MM.1S (cell line): ENCODE measurements at regions not wholly inside any gene's neighbourhood (a gene's known extent, or its start where the extent isn't known, plus 50 kb on each side); places are given as distances from the start of the nearest gene placed in this dataset.
"Not testable (repeated sequence)": the region's sequence is repeated elsewhere in the genome, so short reads cannot be mapped to it uniquely, and the experiment has no call there.

Experiments used
- DNase-seq: peaks from one replicate; pipeline ENCODE4 v3.0.0-alpha.2; 2015
- H2AFZ ChIP-seq: fragments of 300-600 bp; sonication (generic); 2 replicates; pipeline ENCODE4 v1.6.0; 2016; ENCODE audit warnings: antibody characterized with exemption, low read length
- H3F3A ChIP-seq: fragments of 300-600 bp; sonication (generic); 2 replicates; pipeline ENCODE4 v1.6.1; 2016; ENCODE audit warnings: mild to moderate bottlenecking, antibody characterized with exemption, low read length, moderate library complexity, mixed read lengths; ENCODE audit not compliant: insufficient read depth
- H3K27ac ChIP-seq: fragments of 300-600 bp; sonication (generic); 2 replicates; pipeline ENCODE4 v1.5.1; 2016; ENCODE audit warnings: mild to moderate bottlenecking, low read length
- H3K27me3 ChIP-seq: fragments of 300-600 bp; sonication (generic); replicated peaks from 2 replicates; pipeline ENCODE4 v1.6.0; 2016; ENCODE audit warnings: low read length; ENCODE audit not compliant: insufficient read depth
- H3K36me3 ChIP-seq: fragments of 300-600 bp; sonication (generic); replicated peaks from 2 replicates; pipeline ENCODE4 v1.6.1; 2016; ENCODE audit warnings: mild to moderate bottlenecking, low read length, mixed read lengths; ENCODE audit not compliant: insufficient read depth
- H3K4me1 ChIP-seq: fragments of 300-600 bp; sonication (generic); 2 replicates; pipeline ENCODE4 v1.6.1; 2016; ENCODE audit warnings: low read length, mixed read lengths
- H3K4me2 ChIP-seq: fragments of 300-600 bp; sonication (generic); 2 replicates; pipeline ENCODE4 v1.6.0; 2016; ENCODE audit warnings: low read depth, low read length
- H3K4me3 ChIP-seq: fragments of 300-600 bp; sonication (generic); 2 replicates; pipeline ENCODE4 v1.5.1; 2016; ENCODE audit warnings: low read length, mixed read lengths
- H3K79me2 ChIP-seq: fragments of 300-600 bp; sonication (generic); 2 replicates; pipeline ENCODE4 v1.6.1; 2016; ENCODE audit warnings: mixed run types, low read length, mixed read lengths
- H3K9ac ChIP-seq: fragments of 300-600 bp; sonication (generic); 2 replicates; pipeline ENCODE4 v1.6.1; 2016; ENCODE audit warnings: low read length, mixed read lengths
- H3K9me2 ChIP-seq: fragments of 300-600 bp; sonication (generic); replicated peaks from 2 replicates; pipeline ENCODE4 v1.6.1; 2016; ENCODE audit warnings: mild to moderate bottlenecking, low read length, mixed read lengths; ENCODE audit not compliant: insufficient read depth
- H3K9me3 ChIP-seq: fragments of 300-600 bp; sonication (generic); replicated peaks from 2 replicates; pipeline ENCODE4 v1.6.1; 2016; ENCODE audit warnings: mild to moderate bottlenecking, low read length, mixed read lengths; ENCODE audit not compliant: insufficient read depth
- H4K20me1 ChIP-seq: fragments of 300-600 bp; sonication (generic); 2 replicates; pipeline ENCODE4 v1.6.1; 2016; ENCODE audit warnings: mild to moderate bottlenecking, low read length, moderate library complexity, mixed read lengths; ENCODE audit not compliant: insufficient read depth
- EZH2 ChIP-seq: fragments of 300-600 bp; sonication (generic); optimal IDR thresholded peaks from 2 replicates; pipeline ENCODE3; 2017; ENCODE audit warnings: low read depth, mild to moderate bottlenecking, antibody characterized with exemption, low read length, mixed read lengths
- EZH2phosphoT487 ChIP-seq: fragments of 300-600 bp; sonication (generic); IDR thresholded peaks from 2 replicates; pipeline ENCODE4 v1.6.1; 2018; ENCODE audit warnings: antibody characterized with exemption, low read length
- TF ChIP-seq, protein P1 (sequence below): fragments of 300-600 bp; sonication (generic); IDR thresholded peaks from 2 replicates; pipeline ENCODE4 v1.5.1; 2016; ENCODE audit warnings: antibody characterized with exemption, low read length, mixed read lengths

DNA sequence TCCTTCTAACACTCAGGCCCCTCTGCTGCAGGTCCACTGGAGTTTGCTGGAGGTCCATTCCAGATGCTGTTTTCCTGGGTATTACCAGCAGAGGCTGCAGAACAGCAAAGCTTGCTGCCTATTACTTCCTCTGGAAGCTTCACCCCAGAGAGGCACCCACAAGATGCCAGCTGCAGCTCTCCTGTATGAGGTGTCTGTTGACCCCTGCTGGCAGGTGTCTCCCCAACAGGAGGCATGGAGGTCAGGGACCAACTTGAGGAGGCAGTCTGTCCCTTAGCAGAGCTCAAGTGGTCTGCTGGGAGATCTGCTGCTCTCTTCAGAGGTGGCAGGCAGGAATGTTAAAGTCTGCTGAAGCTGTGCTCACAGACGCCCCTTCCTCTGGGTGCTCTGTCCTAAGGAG, 204.8 kb downstream of the FCRL5 start:
- no peak for TF ChIP-seq EZH2phosphoT487
- no peak for TF ChIP-seq EZH2
- TF ChIP-seq, protein P1, sequence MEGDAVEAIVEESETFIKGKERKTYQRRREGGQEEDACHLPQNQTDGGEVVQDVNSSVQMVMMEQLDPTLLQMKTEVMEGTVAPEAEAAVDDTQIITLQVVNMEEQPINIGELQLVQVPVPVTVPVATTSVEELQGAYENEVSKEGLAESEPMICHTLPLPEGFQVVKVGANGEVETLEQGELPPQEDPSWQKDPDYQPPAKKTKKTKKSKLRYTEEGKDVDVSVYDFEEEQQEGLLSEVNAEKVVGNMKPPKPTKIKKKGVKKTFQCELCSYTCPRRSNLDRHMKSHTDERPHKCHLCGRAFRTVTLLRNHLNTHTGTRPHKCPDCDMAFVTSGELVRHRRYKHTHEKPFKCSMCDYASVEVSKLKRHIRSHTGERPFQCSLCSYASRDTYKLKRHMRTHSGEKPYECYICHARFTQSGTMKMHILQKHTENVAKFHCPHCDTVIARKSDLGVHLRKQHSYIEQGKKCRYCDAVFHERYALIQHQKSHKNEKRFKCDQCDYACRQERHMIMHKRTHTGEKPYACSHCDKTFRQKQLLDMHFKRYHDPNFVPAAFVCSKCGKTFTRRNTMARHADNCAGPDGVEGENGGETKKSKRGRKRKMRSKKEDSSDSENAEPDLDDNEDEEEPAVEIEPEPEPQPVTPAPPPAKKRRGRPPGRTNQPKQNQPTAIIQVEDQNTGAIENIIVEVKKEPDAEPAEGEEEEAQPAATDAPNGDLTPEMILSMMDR = 0 out of 2 replicates have a peak, but pooled peaks have one; percentile 13
- H2AFZ ChIP-seq = no peak overlapping the region
- H3K4me3 ChIP-seq = no peak overlapping the region
- no peaks in the 10 kb centered on the region for H4K20me1 ChIP-seq
- no peaks in the 10 kb centered on the region for H3K9me2 ChIP-seq
- no peak overlapping the region for H3K27ac ChIP-seq
- no peaks in the 10 kb centered on the region for H3K4me1 ChIP-seq
- no peaks in the 10 kb centered on the region for H3K9me3 ChIP-seq
- no peak overlapping the region for H3K4me2 ChIP-seq
- H3K79me2 ChIP-seq = no peaks in the 10 kb centered on the region
- H3K27me3 ChIP-seq = no peaks in the 10 kb centered on the region
- no peaks in the 10 kb centered on the region for H3K36me3 ChIP-seq
- no peaks in the 10 kb centered on the region for H3F3A ChIP-seq
- H3K9ac ChIP-seq = no peak overlapping the region
- no peak for DNase-seq

DNA sequence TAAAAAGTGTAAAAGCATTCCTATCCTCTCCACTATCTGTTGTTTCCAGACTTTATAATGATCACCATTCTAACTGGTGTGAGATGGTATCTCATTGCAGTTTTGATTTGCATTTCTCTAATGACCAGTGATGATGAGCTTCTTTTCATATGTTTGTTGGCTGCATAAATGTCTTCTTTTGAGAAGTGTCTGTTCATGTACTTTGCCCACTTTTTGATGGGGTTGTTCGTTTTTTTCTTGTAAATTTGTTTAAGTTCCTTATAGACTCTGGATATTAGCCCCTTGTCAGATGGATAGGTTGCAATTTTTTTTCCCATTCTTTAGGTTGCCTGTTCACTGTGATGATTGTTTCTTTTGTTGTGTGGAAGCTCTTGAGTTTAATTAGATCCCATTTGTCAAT, 199.6 kb upstream of the ETV3 start:
- DNase-seq, H3K36me3 ChIP-seq, H3K9me2 ChIP-seq, H3K4me2 ChIP-seq, H3K79me2 ChIP-seq, H4K20me1 ChIP-seq, H3K27ac ChIP-seq, H3K4me3 ChIP-seq, H3K9me3 ChIP-seq, H3K4me1 ChIP-seq, H3K27me3 ChIP-seq, H3K9ac ChIP-seq, H3F3A ChIP-seq, H2AFZ ChIP-seq: not testable (repeated sequence)

DNA sequence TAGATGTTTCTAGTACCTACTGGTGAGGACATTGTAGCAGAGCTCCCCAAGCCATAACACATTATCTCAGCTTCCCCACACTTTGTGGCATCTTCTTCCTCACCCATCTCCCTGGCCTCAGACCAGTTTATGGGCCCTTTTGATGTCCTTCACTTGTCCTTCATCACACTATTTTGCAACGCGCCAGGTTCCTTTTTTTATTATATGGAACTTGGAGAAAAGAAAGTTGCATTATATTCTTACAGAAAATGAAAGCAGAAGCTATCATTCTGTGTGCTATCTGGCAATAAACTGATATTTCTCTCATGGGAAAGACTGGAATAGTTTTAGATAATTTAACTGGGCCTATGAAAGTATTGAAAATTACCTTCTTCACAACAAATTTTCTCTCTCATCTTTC, 196.9 kb upstream of the ETV3 start:
- H3K4me1 ChIP-seq = no peaks in the 10 kb centered on the region
- no peak overlapping the region for H3K4me2 ChIP-seq
- no peaks in the 10 kb centered on the region for H3F3A ChIP-seq
- H2AFZ ChIP-seq = no peak overlapping the region
- no peaks in the 10 kb centered on the region for H3K36me3 ChIP-seq
- H3K4me3 ChIP-seq = no peak overlapping the region
- no peaks in the 10 kb centered on the region for H3K9me3 ChIP-seq
- no peak for DNase-seq
- no peak overlapping the region for H3K27ac ChIP-seq
- no peak overlapping the region for H3K9ac ChIP-seq
- TF ChIP-seq, protein P1 = no peak
- TF ChIP-seq EZH2phosphoT487 (no peak), EZH2 (no peak)
- H3K79me2 ChIP-seq = no peaks in the 10 kb centered on the region
- no peaks in the 10 kb centered on the region for H3K27me3 ChIP-seq
- H3K9me2 ChIP-seq = no peaks in the 10 kb centered on the region
- H4K20me1 ChIP-seq = no peaks in the 10 kb centered on the region

DNA sequence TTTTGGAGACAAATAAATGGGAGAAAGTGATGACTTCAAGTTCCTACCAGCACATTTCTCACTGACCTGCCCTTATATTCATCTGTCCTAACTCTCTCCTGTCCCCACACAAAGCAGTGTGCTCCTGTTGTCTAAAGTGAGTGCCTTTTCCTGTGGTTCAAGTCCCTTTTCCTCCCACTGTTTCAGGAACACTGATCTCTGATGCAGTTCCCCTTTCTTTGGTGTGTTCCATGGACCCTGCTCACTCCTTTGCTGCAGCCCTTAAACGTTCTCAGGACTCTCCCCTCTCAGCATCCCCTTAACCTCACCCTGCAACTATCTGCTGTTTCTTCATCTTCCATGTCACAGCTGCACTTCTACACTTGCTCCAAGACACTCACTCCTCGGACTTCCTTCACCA, 195.8 kb upstream of the ETV3 start:
- no peaks in the 10 kb centered on the region for H3K9me2 ChIP-seq
- H3K27ac ChIP-seq = no peak overlapping the region
- no peak overlapping the region for H2AFZ ChIP-seq
- H3K4me1 ChIP-seq = no peaks in the 10 kb centered on the region
- H3K9ac ChIP-seq = no peak overlapping the region
- H3K79me2 ChIP-seq = no peaks in the 10 kb centered on the region
- H3K4me2 ChIP-seq = no peak overlapping the region
- H3K36me3 ChIP-seq = no peaks in the 10 kb centered on the region
- TF ChIP-seq, protein P1 = no peak
- TF ChIP-seq EZH2 (no peak), EZH2phosphoT487 (no peak)
- H3K9me3 ChIP-seq = no peaks in the 10 kb centered on the region
- DNase-seq = no peak
- no peaks in the 10 kb centered on the region for H4K20me1 ChIP-seq
- H3F3A ChIP-seq = no peaks in the 10 kb centered on the region
- no peak overlapping the region for H3K4me3 ChIP-seq
- no peaks in the 10 kb centered on the region for H3K27me3 ChIP-seq

- not testable (repeated sequence) for H3K36me3 ChIP-seq, H3K4me3 ChIP-seq, H3K79me2 ChIP-seq, H3K9me2 ChIP-seq, H2AFZ ChIP-seq, H3K9ac ChIP-seq, H3K9me3 ChIP-seq, H3K27ac ChIP-seq, H3K4me2 ChIP-seq, H3K4me1 ChIP-seq, H4K20me1 ChIP-seq, H3F3A ChIP-seq, H3K27me3 ChIP-seq, DNase-seq
Measured at GRCh38 chr1:157330177-157330576, 192.0 kb upstream of the ETV3 start.

- H4K20me1 ChIP-seq, H3K27ac ChIP-seq, H3K36me3 ChIP-seq, H3K9ac ChIP-seq, DNase-seq, H2AFZ ChIP-seq, H3K79me2 ChIP-seq, H3K27me3 ChIP-seq, H3K4me3 ChIP-seq, H3K4me1 ChIP-seq, H3K4me2 ChIP-seq, H3K9me3 ChIP-seq, H3K9me2 ChIP-seq, H3F3A ChIP-seq: not testable (repeated sequence)
Measured at GRCh38 chr1:157328120-157328519, 189.9 kb upstream of the ETV3 start.
